PC-3 (cell line): ENCODE measurements at regions not wholly inside any gene's neighbourhood (a gene's known extent, or its start where the extent isn't known, plus 50 kb on each side); places are given as distances from the start of the nearest gene placed in this dataset.

Experiments used
- ATAC-seq: fragments of 200-7000 bp; cut with Tn5 transposase; 2 replicates; pipeline ENCODE4 v1.9.1; 2020; ENCODE audit warnings: mild to moderate bottlenecking, moderate library complexity
- BruUV-seq: library from RNA; stranded (reverse); fragments of 400-500 nt; replicated peaks from 2 replicates; lab custom pipeline; 2021; lab: Mats Ljungman, UMichigan
- CTCF ChIA-PET: fragments of 300-600 bp; sonication (Branson Sonifier 250); formaldehyde crosslinking; loops from one replicate; lab custom pipeline; 2022; ENCODE audit warnings: antibody characterized with exemption; lab: Charles Lee
- POLR2A ChIA-PET: fragments of 300-600 bp; sonication (Branson Sonifier 250); formaldehyde crosslinking; loops from one replicate; lab custom pipeline; 2022; ENCODE audit warnings: antibody characterized with exemption; ENCODE audit not compliant: unreplicated experiment; lab: Charles Lee
- DNase-seq: peaks from one replicate; pipeline ENCODE4 v3.0.0-alpha.2; 2015
- H2AFZ ChIP-seq: fragments of 300-600 bp; sonication (generic); 2 replicates; pipeline ENCODE4 v1.6.0; 2016; ENCODE audit warnings: antibody characterized with exemption, low read length
- H3F3A ChIP-seq: fragments of 300-600 bp; sonication (generic); one replicate; pipeline ENCODE4 v1.6.0; 2017; ENCODE audit warnings: antibody characterized with exemption, low read length, control low read depth, mild to moderate bottlenecking; ENCODE audit not compliant: unreplicated experiment
- H3K27ac ChIP-seq: fragments of 300-600 bp; sonication (generic); 2 replicates; pipeline ENCODE4 v1.5.1; 2016; ENCODE audit warnings: mild to moderate bottlenecking, low read length
- H3K27me3 ChIP-seq: fragments of 300-600 bp; sonication (generic); 2 replicates; pipeline ENCODE4 v1.6.1; 2016; ENCODE audit warnings: low read length, mixed read lengths
- H3K36me3 ChIP-seq: fragments of 300-600 bp; sonication (generic); 2 replicates; pipeline ENCODE4 v1.6.1; 2016; ENCODE audit warnings: low read depth, mixed run types, low read length, mixed read lengths
- H3K4me1 ChIP-seq: fragments of 300-600 bp; sonication (generic); 2 replicates; pipeline ENCODE4 v1.5.1; 2016; ENCODE audit warnings: low read length; ENCODE audit not compliant: insufficient read depth
- H3K4me2 ChIP-seq: fragments of 300-600 bp; sonication (generic); 2 replicates; pipeline ENCODE4 v1.6.0; 2016; ENCODE audit warnings: low read length
- H3K4me3 ChIP-seq: fragments of 300-600 bp; sonication (generic); 2 replicates; pipeline ENCODE4 v1.5.1; 2016; ENCODE audit warnings: mild to moderate bottlenecking, low read length, mixed read lengths
- H3K79me2 ChIP-seq: fragments of 300-600 bp; sonication (generic); 2 replicates; pipeline ENCODE4 v1.6.1; 2017; ENCODE audit warnings: low read length, mixed read lengths
- H3K9ac ChIP-seq: fragments of 300-600 bp; sonication (generic); 2 replicates; pipeline ENCODE4 v1.6.0; 2016; ENCODE audit warnings: mild to moderate bottlenecking, low read length
- H3K9me2 ChIP-seq: fragments of 300-600 bp; sonication (generic); replicated peaks from 2 replicates; pipeline ENCODE4 v1.6.1; 2016; ENCODE audit warnings: mixed run types, low read length, mixed read lengths
- H3K9me3 ChIP-seq: fragments of 300-600 bp; sonication (generic); 2 replicates; pipeline ENCODE4 v1.6.1; 2016; ENCODE audit warnings: low read length, mixed read lengths
- H4K20me1 ChIP-seq: fragments of 300-600 bp; sonication (generic); 2 replicates; pipeline ENCODE4 v1.6.1; 2016; ENCODE audit warnings: low read length, mixed read lengths
- EZH2 ChIP-seq: fragments of 300-600 bp; sonication (generic); IDR thresholded peaks from one replicate; pipeline ENCODE4 v1.6.1; 2017; ENCODE audit warnings: antibody characterized with exemption, mild to moderate bottlenecking, low read length; ENCODE audit not compliant: unreplicated experiment
- EZH2phosphoT487 ChIP-seq: fragments of 300-600 bp; sonication (generic); IDR thresholded peaks from 2 replicates; pipeline ENCODE4 v1.6.1; 2018; ENCODE audit warnings: mild to moderate bottlenecking, antibody characterized with exemption, low read length, borderline replicate concordance
- intact Hi-C: fragments of 100-400 bp; cut with micrococcal nuclease; formaldehyde crosslinking; loops from 2 replicates; pipeline ENCODE4 v1.9.0; 2023
- TF ChIP-seq, protein P1 (sequence below): fragments of 300-600 bp; sonication (generic); conservative IDR thresholded peaks from 2 replicates; pipeline ENCODE4 v1.5.1; 2017; ENCODE audit warnings: antibody characterized with exemption, low read depth, mild to moderate bottlenecking, low read length

DNA sequence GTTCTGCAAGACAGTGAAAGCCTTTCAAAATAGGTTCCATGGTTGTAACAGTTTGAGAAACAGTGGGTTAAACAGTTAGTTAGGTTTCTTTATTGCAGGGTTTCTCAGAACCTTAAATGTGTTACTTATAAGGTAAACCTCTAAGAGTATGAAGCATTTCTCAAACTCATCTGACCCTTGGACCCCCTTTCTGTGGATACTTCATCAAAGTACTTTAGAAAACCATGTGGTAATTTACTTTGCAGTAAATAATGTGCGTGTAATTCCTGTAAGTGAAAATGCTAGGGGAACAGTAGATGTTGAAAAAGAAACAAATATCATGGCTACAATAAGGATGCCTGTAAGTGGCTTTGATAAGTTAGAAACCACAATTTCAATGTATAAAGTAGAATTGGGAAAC lies 354.6 kb upstream of the RARB start:
- DNase-seq (no peak), ATAC-seq (no peak)
- H3F3A ChIP-seq: no peaks in the 10 kb centered on the region
- H2AFZ ChIP-seq: no peak overlapping the region
- intact Hi-C loops: no loop called here
- H3K36me3 ChIP-seq: no peaks in the 10 kb centered on the region
- H4K20me1 ChIP-seq: no peaks in the 10 kb centered on the region
- no peaks in the 10 kb centered on the region for H3K79me2 ChIP-seq
- TF ChIP-seq EZH2 (no peak), EZH2phosphoT487 (no peak)
- TF ChIP-seq, protein P1, sequence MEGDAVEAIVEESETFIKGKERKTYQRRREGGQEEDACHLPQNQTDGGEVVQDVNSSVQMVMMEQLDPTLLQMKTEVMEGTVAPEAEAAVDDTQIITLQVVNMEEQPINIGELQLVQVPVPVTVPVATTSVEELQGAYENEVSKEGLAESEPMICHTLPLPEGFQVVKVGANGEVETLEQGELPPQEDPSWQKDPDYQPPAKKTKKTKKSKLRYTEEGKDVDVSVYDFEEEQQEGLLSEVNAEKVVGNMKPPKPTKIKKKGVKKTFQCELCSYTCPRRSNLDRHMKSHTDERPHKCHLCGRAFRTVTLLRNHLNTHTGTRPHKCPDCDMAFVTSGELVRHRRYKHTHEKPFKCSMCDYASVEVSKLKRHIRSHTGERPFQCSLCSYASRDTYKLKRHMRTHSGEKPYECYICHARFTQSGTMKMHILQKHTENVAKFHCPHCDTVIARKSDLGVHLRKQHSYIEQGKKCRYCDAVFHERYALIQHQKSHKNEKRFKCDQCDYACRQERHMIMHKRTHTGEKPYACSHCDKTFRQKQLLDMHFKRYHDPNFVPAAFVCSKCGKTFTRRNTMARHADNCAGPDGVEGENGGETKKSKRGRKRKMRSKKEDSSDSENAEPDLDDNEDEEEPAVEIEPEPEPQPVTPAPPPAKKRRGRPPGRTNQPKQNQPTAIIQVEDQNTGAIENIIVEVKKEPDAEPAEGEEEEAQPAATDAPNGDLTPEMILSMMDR: no peak
- H3K4me2 ChIP-seq: no peak overlapping the region
- no peak overlapping the region for H3K9ac ChIP-seq
- no peak overlapping the region for H3K4me3 ChIP-seq
- CTCF ChIA-PET: no interaction called here
- H3K27me3 ChIP-seq: peaks cover 7% of the 10 kb centered on the region; the same call in 1 of the 2 replicates
- H3K9me3 ChIP-seq: no peaks in the 10 kb centered on the region
- no peak overlapping the region for H3K27ac ChIP-seq
- BruUV-seq: no TSS peak
- POLR2A ChIA-PET: no interaction called here
- H3K9me2 ChIP-seq: no peaks in the 10 kb centered on the region
- no peaks in the 10 kb centered on the region for H3K4me1 ChIP-seq

DNA sequence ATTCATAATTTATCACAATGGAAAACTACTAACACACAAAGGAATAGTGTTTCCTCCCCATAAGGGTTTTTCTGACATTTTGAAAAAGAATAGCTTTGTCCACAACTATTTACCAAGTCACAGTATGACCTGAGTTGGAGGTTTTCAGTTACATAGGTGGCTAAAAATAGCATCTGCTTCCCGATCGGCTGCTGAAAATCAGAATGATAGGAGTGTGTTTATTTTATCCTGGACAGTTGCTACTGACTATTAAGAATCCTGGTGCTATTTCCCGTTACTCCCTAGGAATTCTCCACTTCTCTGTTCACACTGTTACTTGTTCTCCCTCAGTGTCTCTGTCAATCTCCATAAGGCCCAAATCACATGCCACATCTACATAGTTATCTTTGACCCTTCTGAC lies 353.9 kb upstream of the RARB start:
- H3K36me3 ChIP-seq: no peaks in the 10 kb centered on the region
- no peak overlapping the region for H3K4me2 ChIP-seq
- H3K27me3 ChIP-seq: peaks cover 7% of the 10 kb centered on the region; the same call in 1 of the 2 replicates
- H3K27ac ChIP-seq: no peak overlapping the region
- DNase-seq (no peak), ATAC-seq (no peak)
- intact Hi-C loops: no loop called here
- H3K4me3 ChIP-seq: no peak overlapping the region
- no peaks in the 10 kb centered on the region for H3K79me2 ChIP-seq
- H3K9ac ChIP-seq: no peak overlapping the region
- no peaks in the 10 kb centered on the region for H4K20me1 ChIP-seq
- H3F3A ChIP-seq: no peaks in the 10 kb centered on the region
- ChIA-PET POLR2A (no interaction called here), CTCF (no interaction called here)
- no peak overlapping the region for H2AFZ ChIP-seq
- no peaks in the 10 kb centered on the region for H3K4me1 ChIP-seq
- H3K9me3 ChIP-seq: no peaks in the 10 kb centered on the region
- no peaks in the 10 kb centered on the region for H3K9me2 ChIP-seq
- TF ChIP-seq EZH2: no peak
- TF ChIP-seq, protein P1: no peak
- TF ChIP-seq EZH2phosphoT487: no peak
- no TSS peak for BruUV-seq

DNA sequence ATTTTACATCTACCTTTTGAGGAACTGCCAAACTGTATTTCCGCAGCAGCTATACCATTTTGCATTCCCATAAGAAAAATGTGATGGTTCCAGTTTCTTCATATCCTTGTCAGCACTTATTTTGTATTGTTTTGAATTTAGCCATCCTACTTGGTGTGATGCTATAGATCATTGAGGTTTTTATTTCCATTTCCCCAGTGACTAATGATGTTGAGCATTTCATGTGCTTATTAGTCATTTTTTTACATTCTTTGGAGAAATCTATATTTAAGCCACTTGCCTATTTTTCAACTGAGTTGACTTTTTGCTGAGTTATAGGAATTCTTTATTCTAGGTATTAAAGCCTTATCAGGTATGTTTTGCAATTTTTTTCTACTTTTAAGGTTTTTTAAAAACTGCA lies 347.6 kb upstream of the RARB start:
- ChIA-PET POLR2A (no interaction called here), CTCF (no interaction called here)
- H3K27ac ChIP-seq: no peak overlapping the region
- no peak overlapping the region for H3K4me3 ChIP-seq
- no peaks in the 10 kb centered on the region for H3K9me2 ChIP-seq
- no peaks in the 10 kb centered on the region for H4K20me1 ChIP-seq
- ATAC-seq (no peak), DNase-seq (no peak)
- intact Hi-C loops: no loop called here
- H3K4me1 ChIP-seq: no peaks in the 10 kb centered on the region
- H3K27me3 ChIP-seq: no peaks in the 10 kb centered on the region
- no peaks in the 10 kb centered on the region for H3K36me3 ChIP-seq
- H3K79me2 ChIP-seq: no peaks in the 10 kb centered on the region
- BruUV-seq: no TSS peak
- no peak overlapping the region for H3K9ac ChIP-seq
- no peaks in the 10 kb centered on the region for H3F3A ChIP-seq
- H2AFZ ChIP-seq: no peak overlapping the region
- no peak overlapping the region for H3K4me2 ChIP-seq
- no peaks in the 10 kb centered on the region for H3K9me3 ChIP-seq
- no peak for TF ChIP-seq EZH2
- TF ChIP-seq, protein P1: no peak
